Astrocyte (in vitro differentiated cells and primary cell): ENCODE measurements at regions not wholly inside any gene's neighbourhood (a gene's known extent, or its start where the extent isn't known, plus 50 kb on each side); places are given as distances from the start of the nearest gene placed in this dataset.

Experiments used
- CTCF ChIP-seq: IDR thresholded peaks from 2 replicates; pipeline ENCODE4 v1.5.1; 2011; ENCODE audit warnings: low read depth, mild to moderate bottlenecking, inconsistent platforms, low read length, moderate library complexity; ENCODE audit not compliant: insufficient read depth
- EZH2 ChIP-seq: IDR thresholded peaks from 2 replicates; pipeline ENCODE4 v1.6.1; 2012; ENCODE audit warnings: mild to moderate bottlenecking, low read length, inconsistent platforms; ENCODE audit not compliant: insufficient read depth

GRCh38 chr12:127381681-127382080 is 885.3 kb upstream of the TMEM132C start:
- TF ChIP-seq CTCF, result no peak
- no peak for TF ChIP-seq EZH2
